GM18505 (cell line): ENCODE measurements at regions not wholly inside any gene's neighbourhood (a gene's known extent, or its start where the extent isn't known, plus 50 kb on each side); places are given as distances from the start of the nearest gene placed in this dataset.

Experiments
- ATAC-seq: cut with Tn5 transposase; IDR thresholded peaks from one replicate; pipeline ENCODE4 v1.9.1; 2021; ENCODE audit not compliant: unreplicated experiment
- POLR2A ChIP-seq: IDR thresholded peaks from 4 replicates; pipeline ENCODE4 v1.6.1; 2011; ENCODE audit warnings: borderline replicate concordance; ENCODE audit not compliant: insufficient read depth, insufficient read length; ENCODE audit errors: extremely low read depth

DNA sequence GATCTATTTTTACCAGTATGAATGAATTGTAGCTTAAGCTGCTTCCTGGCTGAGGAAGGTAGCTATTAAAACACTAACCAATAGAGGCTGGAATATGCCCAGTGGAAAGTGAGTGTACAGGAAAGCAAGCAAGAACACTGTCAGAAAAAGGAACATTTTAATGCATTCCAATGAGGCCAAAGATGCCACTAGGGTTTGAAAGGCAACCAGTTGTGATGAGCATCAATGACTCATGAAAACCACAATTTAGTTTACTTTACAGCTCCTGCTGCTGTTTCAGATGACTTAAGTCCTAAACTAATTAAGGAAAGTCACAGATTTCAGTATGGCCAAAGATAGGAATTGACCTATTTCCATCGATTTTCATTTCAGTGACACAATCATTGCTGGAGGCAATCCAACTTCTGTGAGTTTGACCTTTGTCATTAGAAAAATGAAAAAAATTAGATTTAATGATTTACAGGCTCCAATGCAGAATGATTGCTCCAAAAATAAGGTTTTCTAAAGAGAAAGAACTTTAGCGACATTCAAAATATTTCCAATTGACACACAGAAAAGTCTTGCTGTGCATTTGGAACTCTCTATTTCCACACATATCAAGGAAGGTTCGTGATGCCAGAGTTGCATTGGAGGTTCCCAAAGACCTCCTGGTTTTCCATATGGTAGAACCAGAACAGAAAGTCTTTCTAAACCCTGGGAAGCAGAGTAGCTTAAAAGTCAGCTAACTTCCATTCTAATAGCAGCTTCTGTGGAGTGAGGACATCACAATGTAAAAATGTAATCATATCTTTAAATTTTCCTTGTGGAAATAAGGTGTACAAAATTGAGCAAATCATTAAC, 103.0 kb downstream of the SUCNR1 start:
- no peak for TF ChIP-seq POLR2A
- ATAC-seq = no peak

DNA sequence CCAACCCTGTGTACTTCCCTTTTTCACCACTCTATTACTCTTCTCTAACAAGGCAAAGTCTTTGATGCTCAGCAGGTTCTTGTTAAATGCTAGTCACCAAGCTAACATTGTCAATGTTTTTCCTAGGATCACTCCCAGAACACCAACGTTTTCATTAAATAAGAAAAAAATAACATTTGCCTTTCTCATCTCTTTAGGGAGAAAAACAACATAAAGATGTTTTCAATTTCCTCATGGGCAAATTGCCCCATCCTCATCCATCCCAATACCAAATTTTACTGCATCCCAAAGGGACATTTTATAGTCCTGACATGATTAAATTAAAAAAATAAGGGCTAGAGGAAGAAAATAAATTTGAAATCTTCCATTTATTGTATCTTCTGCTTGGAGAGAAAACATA, 106.5 kb downstream of the SUCNR1 start:
- no peak for TF ChIP-seq POLR2A
- ATAC-seq = no peak

DNA sequence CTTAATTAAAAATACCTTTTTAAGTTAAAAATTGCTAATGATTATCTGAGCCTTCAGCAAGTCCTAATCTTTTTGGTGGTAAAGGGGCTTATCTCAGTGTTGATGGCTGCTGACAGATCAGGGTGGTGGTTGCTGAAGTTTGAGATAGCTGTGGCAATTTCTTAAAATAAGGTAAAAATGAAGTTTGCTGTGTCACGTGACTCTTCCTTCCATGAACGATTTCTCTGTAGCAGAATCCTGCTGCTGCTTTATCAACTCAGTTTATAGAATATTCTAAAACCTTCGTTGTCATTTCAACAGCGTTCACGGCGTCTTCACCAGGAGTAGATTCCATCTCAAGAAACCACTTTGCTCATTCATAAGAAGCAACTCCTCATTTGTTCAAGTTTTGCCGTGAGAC, 110.1 kb downstream of the SUCNR1 start:
- ATAC-seq = no peak
- TF ChIP-seq POLR2A = no peak

DNA sequence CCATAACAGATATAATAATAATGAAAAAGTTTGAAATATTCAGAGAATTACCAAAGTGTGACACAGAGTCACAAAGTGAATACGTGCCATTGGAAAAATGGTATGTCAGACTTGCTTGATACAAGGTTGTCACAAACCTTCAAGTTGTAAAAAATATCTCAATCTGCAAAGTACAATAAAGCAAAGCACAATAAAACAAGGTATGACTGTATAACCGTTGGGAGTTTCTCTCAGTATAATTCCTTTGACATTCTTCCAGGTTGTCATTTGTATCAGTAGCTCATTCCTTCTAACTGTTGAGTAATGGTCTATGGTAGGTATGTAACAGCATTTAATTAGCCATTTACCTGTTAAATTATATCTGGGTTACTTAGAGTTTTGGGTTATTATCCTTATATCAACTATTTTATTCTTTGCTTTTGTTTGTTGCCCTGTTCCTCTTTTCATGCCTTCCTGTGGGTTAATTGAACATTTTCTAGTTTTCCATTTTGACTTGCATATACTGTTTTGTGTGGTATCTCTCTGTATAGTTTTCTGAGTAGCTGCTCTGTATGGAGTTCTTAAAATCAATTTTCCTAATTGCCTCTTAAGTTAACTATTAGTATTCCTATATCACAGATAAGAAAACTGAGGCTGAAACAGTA, 112.5 kb downstream of the SUCNR1 start:
- no peak for TF ChIP-seq POLR2A

DNA sequence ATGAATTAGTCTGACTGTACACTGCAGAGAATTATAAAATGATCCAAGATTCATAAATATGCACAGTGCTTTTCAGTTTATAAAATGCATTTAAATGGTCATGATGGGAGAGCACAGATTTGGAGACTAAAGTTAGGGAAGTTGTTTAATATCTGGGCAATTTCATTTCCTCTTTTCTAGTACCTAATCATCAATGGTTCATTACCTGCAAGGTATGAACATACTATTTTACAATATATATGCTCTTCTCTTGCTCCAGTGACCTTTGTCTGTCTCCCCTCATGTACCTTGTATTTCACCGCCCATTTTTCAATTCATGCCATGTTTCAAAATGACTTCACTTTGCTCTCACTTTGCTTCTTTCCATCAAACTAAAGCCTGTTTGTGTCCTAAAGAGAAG, 114.5 kb downstream of the SUCNR1 start:
- TF ChIP-seq POLR2A = no peak
- ATAC-seq = no peak

More for the DNA sequence above, 112.5 kb downstream of the SUCNR1 start:
- ATAC-seq = no peak

DNA sequence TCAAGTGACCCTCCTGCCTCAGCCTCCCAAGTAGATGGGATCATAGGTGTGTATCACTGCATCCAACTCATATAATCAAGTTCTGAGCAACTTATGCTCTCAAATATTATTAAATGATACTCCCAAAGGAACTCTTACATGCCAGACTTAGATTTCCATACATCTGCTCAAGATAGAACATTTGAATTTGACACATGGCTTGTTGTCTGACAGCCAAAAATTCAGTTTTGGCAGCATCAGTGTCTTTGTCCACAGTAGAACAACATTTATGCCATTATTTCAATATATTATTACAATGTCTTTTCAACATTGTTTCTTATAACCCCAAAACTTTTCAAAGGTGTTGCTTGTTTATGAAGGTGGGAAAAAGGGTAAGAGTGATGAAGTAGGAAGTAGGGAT, 116.2 kb downstream of the SUCNR1 start:
- no peak for TF ChIP-seq POLR2A
- ATAC-seq = no peak

DNA sequence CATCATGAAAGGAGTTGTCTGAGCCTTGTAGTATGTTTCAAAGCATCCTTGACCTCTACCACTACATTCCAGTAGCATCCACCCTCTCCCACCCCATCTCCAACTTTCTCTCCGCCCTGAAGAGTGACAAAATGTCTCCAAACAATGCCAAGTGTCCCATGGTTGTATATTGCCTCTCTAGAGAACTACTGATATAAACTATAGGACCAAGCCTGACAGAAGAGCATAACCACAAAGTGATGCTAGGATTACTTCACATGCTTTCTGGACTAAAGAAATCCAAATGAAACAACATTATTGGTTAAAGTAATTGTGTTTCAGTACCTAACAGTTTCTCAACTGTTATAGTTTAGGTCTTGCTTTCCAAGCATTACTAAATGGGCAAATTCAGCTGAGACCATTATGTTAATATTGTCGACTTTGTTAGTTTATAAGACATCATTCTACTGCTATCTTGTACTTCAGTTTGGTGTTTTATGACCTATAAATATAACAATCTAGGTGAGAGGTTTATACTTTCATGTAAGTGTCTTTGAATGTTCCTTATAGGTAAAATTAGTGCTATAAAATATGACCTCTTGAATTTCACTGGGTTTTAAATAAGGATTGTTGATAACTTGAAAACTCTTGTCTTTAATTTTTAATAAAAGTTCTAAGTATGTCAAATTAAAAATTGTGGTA, 117.4 kb downstream of the SUCNR1 start:
- no peak for TF ChIP-seq POLR2A

DNA sequence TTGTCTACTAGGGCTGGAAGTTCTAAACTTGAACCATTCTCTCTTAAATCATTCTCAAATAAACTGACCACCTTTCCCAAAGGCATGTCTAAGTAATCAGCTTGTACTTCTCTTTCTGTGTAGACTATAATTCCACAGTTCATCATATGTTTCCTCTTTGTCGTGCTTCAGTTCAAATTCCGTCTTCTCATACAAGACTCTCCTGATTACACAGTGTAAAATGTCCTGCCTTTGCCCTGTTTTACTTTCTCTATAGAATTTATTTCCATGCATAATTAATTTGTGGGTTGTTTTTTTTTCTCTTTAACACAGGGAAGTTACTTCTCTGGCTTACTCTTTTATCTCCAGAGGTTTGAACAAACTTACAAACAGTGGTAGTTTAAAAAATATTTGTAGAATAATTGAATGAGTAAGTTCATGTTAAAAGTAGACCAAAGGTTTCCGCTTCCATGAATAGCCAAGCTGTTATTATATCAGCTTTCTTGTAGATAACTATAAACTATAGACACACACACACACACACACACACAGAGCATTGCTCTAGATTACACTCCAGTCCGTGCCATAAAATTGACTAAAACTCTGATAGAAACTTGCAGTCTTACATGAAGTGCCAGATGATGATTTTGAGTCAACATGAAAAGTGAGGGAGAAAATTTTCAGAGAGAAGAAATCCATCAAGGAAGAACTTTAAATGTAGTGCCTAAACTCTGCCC, 119.0 kb downstream of the SUCNR1 start:
- ATAC-seq = no peak
- TF ChIP-seq POLR2A = no peak

More for the DNA sequence above, 117.4 kb downstream of the SUCNR1 start:
- ATAC-seq = no peak

DNA sequence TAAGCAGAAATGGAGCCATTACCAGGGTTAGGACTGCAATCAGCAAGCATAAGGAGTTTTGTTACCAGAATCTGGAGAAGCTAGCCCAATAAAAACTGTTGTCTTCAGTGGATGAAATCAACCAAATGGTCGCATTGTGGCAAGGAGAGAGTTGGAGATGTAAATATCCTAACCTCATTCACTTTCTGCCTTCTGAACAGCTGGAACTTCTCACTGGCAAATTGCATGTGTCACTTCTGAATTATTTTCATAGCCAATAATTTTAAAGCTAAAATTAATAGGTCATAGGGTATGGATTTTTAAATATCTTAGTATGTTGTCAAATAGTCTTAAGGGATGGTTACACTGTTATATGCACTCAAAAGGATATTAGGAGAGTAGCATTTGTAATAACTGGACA, 121.6 kb downstream of the SUCNR1 start:
- no peak for ATAC-seq
- no peak for TF ChIP-seq POLR2A

DNA sequence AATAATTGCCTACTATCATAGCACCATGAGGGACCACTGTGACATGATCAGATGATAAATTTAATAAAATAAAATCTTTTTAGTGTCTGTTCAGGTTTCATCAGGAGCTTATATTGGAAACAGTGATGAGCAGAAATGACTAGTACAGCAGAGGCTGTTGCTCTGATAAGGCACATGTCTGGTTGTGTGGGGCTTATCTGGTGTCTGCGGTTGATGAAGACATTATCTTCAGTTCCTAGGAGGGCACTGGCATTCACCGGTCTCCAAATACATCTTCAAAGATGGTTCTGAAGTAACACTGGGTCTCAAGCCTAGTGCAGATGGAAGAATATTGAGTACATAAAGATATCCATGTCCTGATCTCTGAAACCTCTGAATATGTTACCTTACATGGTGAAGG, 125.3 kb downstream of the SUCNR1 start:
- no peak for TF ChIP-seq POLR2A
- ATAC-seq = no peak

DNA sequence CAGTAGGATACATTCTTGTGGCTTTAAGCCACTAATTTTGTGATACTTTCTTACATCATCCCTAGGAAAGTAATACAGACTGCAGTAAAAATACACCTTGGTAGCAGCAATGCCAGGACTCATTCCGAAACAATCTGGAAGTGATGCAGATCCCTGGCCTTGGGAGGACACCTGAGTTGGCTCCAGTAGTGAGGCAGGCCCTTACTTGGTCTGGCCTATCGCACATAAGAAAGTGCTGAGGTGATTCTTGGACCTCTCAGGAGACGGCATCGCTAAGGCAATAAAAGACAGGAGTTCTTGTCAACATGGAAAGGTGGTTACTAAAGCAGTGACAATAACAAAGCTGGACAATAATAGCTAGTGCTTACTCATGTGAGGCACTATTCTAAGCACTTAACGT, 126.5 kb downstream of the SUCNR1 start:
- no peak for ATAC-seq
- TF ChIP-seq POLR2A = no peak

DNA sequence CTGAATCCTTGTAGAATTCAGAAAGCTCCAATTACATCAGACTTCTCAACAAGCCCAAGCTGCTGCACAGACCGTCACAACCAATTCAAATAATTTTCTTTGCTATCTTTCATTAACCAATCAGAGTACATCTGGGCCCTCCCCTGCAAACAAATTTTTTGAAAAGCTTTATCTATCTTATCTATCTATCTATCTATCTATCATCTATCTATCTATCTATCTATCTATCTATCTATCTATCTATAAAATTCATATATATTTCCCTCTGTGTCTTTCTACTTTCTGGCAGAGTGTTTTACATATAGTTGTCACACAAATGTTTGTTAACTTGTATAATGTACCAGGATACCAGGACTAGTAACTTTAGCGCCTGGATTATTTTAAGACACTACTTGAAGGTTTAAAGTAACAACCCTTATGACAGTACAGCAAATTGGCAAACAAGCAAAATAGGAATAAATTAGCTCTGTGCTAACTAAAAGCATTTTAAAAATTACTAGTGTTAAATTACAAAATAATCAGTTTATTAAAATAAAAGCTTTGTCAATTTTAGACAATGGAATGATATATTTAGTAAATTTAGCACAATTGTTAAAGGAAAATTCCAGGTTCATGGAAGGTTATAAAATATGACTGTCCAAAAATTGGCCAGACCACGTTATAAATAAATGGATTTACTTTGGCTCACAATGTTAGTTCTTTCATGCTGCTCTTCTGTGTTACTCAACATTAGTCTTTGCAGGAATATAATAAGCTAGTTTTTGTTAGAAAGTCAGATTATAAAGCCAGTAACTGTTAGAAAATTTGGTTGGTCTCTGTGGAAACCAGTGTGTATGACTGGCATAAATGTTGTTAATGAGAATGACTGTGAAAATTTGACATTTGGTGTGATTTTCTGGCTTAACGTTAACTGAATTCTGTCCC, 138.6 kb downstream of the SUCNR1 start:
- no peak for TF ChIP-seq POLR2A

DNA sequence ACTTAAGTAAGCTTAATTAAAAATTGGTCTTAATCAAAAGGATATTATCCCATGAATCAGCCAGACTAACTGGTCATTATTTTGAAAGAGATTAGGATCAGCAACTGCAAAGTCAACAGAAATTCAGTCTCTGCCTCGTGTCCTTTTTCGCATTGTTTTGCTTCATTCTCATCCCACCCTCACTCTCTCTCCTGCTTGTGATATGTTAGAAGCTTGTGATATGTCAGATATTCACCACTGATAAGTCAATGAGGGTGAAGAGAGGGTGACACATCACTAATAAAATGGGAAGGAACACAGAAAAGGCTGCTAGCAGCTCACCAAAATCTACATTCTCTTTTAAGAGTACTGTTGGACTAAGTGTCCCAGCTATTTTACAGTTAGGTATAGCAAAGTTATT, 146.1 kb downstream of the SUCNR1 start:
- no peak for ATAC-seq
- no peak for TF ChIP-seq POLR2A

More for the DNA sequence above, 138.6 kb downstream of the SUCNR1 start:
- no peak for ATAC-seq

DNA sequence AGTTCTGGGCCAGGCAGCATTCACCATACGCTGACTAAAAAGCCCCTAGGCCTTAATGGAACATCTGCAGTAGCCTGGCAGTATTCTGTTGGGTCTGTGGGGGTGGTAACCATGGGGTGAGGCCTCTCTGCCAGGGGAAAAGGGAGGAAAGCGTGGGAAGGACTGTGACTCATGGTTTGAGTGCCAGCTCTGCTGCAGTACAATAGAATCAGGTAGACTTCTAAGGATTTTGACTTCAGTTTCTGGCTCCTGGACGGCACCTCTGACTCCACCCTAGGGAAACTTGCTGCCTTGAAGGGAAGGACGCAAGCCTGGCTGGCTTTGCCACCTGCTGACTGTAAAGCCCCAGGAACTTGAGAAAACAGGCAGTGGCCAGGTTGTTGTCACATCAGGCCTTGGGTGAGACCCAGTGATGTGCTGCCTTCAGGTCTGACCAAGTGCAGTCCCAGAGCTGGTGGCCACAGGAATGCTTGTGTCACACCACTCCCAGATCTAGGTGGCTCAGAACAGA, 148.6 kb downstream of the SUCNR1 start:
- no peak for TF ChIP-seq POLR2A
- ATAC-seq = no peak
